ENCODE measurements at regions not wholly inside any gene's neighbourhood (a gene's known extent, or its start where the extent isn't known, plus 50 kb on each side); places are given as distances from the start of the nearest gene placed in this dataset.

DNA sequence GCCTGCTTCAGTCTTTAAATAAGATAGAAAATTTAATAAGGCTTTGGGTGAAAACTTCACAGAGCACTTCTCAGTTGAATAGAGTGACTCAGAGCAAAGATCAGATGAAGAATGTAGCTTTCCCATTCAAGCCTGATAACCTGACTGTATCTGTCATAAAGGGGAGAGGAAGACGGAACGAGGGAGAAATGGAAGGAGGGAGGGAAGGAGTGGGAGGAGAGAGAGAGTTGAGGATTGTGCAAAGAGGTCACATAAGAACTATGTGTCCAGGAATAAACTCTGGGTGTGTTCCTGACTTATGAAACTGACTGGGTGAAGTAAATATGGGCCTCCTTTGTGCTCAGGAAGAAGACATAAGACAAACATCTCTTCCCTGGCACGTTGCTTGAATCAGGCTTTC lies 385.5 kb downstream of the LPIN1 start:
- no peak overlapping the region for H3K27ac ChIP-seq (ENCODE audit: insufficient read depth in 1 of 2, low read depth in 1 of 2, low read length in 2 of 2, poor library complexity in 1 of 2, severe bottlenecking in 2 of 2)
- ChIA-PET POLR2A (no interaction called here), CTCF (interaction anchor here (1.1 kb wide), 1 partner anchor 268 kb away, joined by 4 read pairs; no protein-coding TSS in a partner anchor)
- H3K4me1 ChIP-seq (ENCODE audit: control extremely low read depth in 1 of 4, control insufficient read depth in 4 of 4, insufficient read depth in 4 of 4, low read length in 3 of 4): peaks cover 6 to 15% (median 9%) of the 10 kb centered on the region in 4 experiments
- H3K4me3 ChIP-seq (ENCODE audit: control insufficient read depth in 1 of 7, extremely low read depth in 1 of 7, insufficient read depth in 4 of 7, low read depth in 2 of 7, low read length in 6 of 7): no peak overlapping the region
- 95% methylated on average over 3 of the region's 3 CpGs for WGBS (ENCODE audit: insufficient coverage)
- DNase-seq: no peak
- no peaks in the 10 kb centered on the region for H3K36me3 ChIP-seq (ENCODE audit: control insufficient read depth in 4 of 4, insufficient read depth in 4 of 4, low read length in 3 of 4)
- H3K9me3 ChIP-seq (ENCODE audit: control extremely low read depth in 1 of 5, control insufficient read depth in 4 of 5, insufficient read depth in 2 of 5, low read depth in 1 of 5, low read length in 4 of 5): no peaks in the 10 kb centered on the region
- H3K27me3 ChIP-seq (replicated peaks in 2 of 5; ENCODE audit: control insufficient read depth in 4 of 5, insufficient read depth in 5 of 5, low read length in 4 of 5): no peaks in the 10 kb centered on the region

DNA sequence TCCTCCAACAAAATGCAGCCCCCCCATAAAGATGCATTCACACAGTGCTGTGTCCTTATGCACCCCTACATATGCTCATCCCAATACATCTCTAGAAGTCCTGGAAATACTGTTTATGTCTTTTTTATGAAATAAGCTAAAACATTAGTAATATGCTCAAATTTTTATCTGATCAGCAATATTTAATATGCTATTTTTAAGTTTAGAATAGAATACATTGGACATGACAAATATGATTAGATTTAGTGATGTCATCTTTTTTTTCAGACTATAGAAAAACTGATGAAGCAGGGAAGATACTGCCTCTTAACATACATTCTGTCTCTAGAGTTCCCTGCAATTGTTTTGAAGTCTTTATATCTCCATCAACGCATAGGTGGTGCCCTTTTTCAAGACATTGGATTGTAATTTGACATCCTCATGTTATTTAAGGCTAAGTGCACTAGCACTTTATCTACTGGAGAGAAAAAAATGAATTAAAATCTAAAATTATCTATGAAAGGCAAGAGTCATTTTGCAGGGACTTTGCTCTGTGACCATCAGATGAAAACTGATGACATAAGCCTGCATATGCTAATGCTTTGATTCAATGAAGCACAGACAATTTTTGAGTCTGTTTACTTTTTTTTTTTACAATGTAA lies 395.3 kb downstream of the LPIN1 start:
- CTCF ChIA-PET: interaction anchor here (1.1 kb wide), 1 partner anchor 35 kb away, joined by 3 read pairs; no protein-coding TSS in a partner anchor
- POLR2A ChIA-PET: interaction anchor here (0.7 kb wide), 1 partner anchor 316 kb away, joined by 3 read pairs; no protein-coding TSS in a partner anchor
- no peak overlapping the region for H3K4me3 ChIP-seq (ENCODE audit: control insufficient read depth in 1 of 7, extremely low read depth in 1 of 7, insufficient read depth in 4 of 7, low read depth in 2 of 7, low read length in 6 of 7)
- H3K36me3 ChIP-seq (ENCODE audit: control insufficient read depth in 4 of 4, insufficient read depth in 4 of 4, low read length in 3 of 4): no peaks in the 10 kb centered on the region
- no peaks in the 10 kb centered on the region for H3K4me1 ChIP-seq (ENCODE audit: control extremely low read depth in 1 of 4, control insufficient read depth in 4 of 4, insufficient read depth in 4 of 4, low read length in 3 of 4)
- DNase-seq: no peak
- no peaks in the 10 kb centered on the region for H3K27me3 ChIP-seq (replicated peaks in 2 of 5; ENCODE audit: control insufficient read depth in 4 of 5, insufficient read depth in 5 of 5, low read length in 4 of 5)
- no peaks in the 10 kb centered on the region for H3K9me3 ChIP-seq (ENCODE audit: control extremely low read depth in 1 of 5, control insufficient read depth in 4 of 5, insufficient read depth in 2 of 5, low read depth in 1 of 5, low read length in 4 of 5)
- no peak overlapping the region for H3K27ac ChIP-seq (ENCODE audit: insufficient read depth in 1 of 2, low read depth in 1 of 2, low read length in 2 of 2, poor library complexity in 1 of 2, severe bottlenecking in 2 of 2)
- WGBS (ENCODE audit: insufficient coverage): 100% methylated on average over 1 of the region's 1 CpG

GRCh38 chr2:12151716-12152115 lies 405.3 kb downstream of the LPIN1 start:
- DNase-seq: no peak
- H3K4me1 ChIP-seq (ENCODE audit: control extremely low read depth in 1 of 4, control insufficient read depth in 4 of 4, insufficient read depth in 4 of 4, low read length in 3 of 4): no peaks in the 10 kb centered on the region
- H3K4me3 ChIP-seq (ENCODE audit: control insufficient read depth in 1 of 7, extremely low read depth in 1 of 7, insufficient read depth in 4 of 7, low read depth in 2 of 7, low read length in 6 of 7): no peak overlapping the region
- no peaks in the 10 kb centered on the region for H3K9me3 ChIP-seq (ENCODE audit: control extremely low read depth in 1 of 5, control insufficient read depth in 4 of 5, insufficient read depth in 2 of 5, low read depth in 1 of 5, low read length in 4 of 5)
- H3K27me3 ChIP-seq (replicated peaks in 2 of 5; ENCODE audit: control insufficient read depth in 4 of 5, insufficient read depth in 5 of 5, low read length in 4 of 5): no peaks in the 10 kb centered on the region
- H3K27ac ChIP-seq (ENCODE audit: insufficient read depth in 1 of 2, low read depth in 1 of 2, low read length in 2 of 2, poor library complexity in 1 of 2, severe bottlenecking in 2 of 2): no peak overlapping the region
- H3K36me3 ChIP-seq (ENCODE audit: control insufficient read depth in 4 of 4, insufficient read depth in 4 of 4, low read length in 3 of 4): no peaks in the 10 kb centered on the region
- CTCF ChIA-PET: interaction anchor here (0.9 kb wide), 1 partner anchor 9 kb away, joined by 3 read pairs; no protein-coding TSS in a partner anchor
- POLR2A ChIA-PET: no interaction called here
- WGBS (ENCODE audit: insufficient coverage): 80% methylated on average over 1 of the region's 6 CpGs

DNA sequence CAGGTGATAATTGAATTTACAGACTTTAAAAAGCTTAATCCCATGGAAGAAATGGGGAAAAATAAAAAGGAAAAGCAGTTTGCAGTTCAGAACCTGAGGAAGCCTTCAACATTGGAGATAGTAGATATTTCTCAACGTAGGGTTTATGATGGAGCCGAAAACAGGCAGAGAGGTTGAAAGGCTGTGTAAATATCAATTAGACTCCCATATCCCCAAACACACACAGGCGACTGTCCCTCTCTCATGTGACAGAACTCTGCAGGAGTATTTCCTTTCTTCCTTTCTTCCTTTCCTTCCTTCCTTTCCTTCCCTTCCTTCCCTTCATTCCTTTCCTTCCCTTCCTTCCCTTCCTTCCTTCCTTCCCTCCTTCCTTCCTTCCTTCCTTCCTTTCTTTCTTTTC lies 406.5 kb downstream of the LPIN1 start:
- Histone ChIP-seq H3K4me1 (ENCODE audit: control extremely low read depth in 1 of 4, control insufficient read depth in 4 of 4, insufficient read depth in 4 of 4, low read length in 3 of 4) (no peaks in the 10 kb centered on the region), H3K9me3 (ENCODE audit: control extremely low read depth in 1 of 5, control insufficient read depth in 4 of 5, insufficient read depth in 2 of 5, low read depth in 1 of 5, low read length in 4 of 5) (no peaks in the 10 kb centered on the region), H3K27me3 (replicated peaks in 2 of 5; ENCODE audit: control insufficient read depth in 4 of 5, insufficient read depth in 5 of 5, low read length in 4 of 5) (no peaks in the 10 kb centered on the region), H3K27ac (ENCODE audit: insufficient read depth in 1 of 2, low read depth in 1 of 2, low read length in 2 of 2, poor library complexity in 1 of 2, severe bottlenecking in 2 of 2) (no peak overlapping the region), H3K36me3 (ENCODE audit: control insufficient read depth in 4 of 4, insufficient read depth in 4 of 4, low read length in 3 of 4) (no peaks in the 10 kb centered on the region), H3K4me3 (ENCODE audit: control insufficient read depth in 1 of 7, extremely low read depth in 1 of 7, insufficient read depth in 4 of 7, low read depth in 2 of 7, low read length in 6 of 7) (no peak overlapping the region)
- POLR2A ChIA-PET: no interaction called here
- CTCF ChIA-PET: interaction anchor here (1.3 kb wide), 1 partner anchor 11 kb away, joined by 3 read pairs; no protein-coding TSS in a partner anchor
- no peak for DNase-seq
- WGBS (ENCODE audit: insufficient coverage): 100% methylated on average over 1 of the region's 3 CpGs

DNA sequence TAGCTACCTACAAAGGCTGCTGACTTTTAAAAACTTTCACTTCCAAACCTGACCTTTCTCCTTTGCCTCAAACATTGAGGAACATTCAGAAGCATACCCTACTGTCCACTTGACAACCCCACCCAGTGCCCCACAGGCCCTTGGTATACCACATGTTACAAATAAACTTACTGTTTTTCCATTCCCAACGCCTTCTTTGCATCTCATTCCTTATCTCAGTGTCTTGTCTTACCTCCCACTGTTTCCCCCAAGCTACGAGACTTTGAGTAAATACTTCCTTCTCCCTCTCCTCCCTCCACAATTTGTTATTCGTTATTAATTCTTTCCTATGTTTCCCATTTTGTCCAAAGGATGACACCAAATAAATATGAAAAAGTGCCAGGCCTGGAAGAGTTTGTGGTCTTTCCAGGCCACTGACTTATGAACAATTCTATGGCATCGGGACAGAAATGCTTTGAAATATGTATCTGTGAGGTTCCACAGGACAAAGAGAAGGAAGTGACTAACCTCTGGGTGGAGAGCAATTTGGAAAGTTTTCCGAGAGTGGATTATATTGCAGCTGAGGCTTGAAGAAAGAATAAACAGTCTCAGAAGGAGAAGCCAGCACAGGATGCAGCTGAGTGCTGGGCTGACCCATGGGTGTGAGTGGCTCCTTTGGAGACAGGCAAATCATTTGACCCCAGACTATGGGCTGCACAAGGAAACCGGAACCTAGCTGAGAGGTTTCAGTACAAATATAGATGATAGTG lies 409.0 kb downstream of the LPIN1 start:
- Histone ChIP-seq H3K36me3 (ENCODE audit: control insufficient read depth in 4 of 4, insufficient read depth in 4 of 4, low read length in 3 of 4) (no peaks in the 10 kb centered on the region), H3K9me3 (ENCODE audit: control extremely low read depth in 1 of 5, control insufficient read depth in 4 of 5, insufficient read depth in 2 of 5, low read depth in 1 of 5, low read length in 4 of 5) (peaks cover 0 to 3% (median 0%) of the 10 kb centered on the region in 5 experiments), H3K27ac (ENCODE audit: insufficient read depth in 1 of 2, low read depth in 1 of 2, low read length in 2 of 2, poor library complexity in 1 of 2, severe bottlenecking in 2 of 2) (no peak overlapping the region), H3K4me3 (ENCODE audit: control insufficient read depth in 1 of 7, extremely low read depth in 1 of 7, insufficient read depth in 4 of 7, low read depth in 2 of 7, low read length in 6 of 7) (no peak overlapping the region), H3K4me1 (ENCODE audit: control extremely low read depth in 1 of 4, control insufficient read depth in 4 of 4, insufficient read depth in 4 of 4, low read length in 3 of 4) (no peaks in the 10 kb centered on the region), H3K27me3 (replicated peaks in 2 of 5; ENCODE audit: control insufficient read depth in 4 of 5, insufficient read depth in 5 of 5, low read length in 4 of 5) (no peaks in the 10 kb centered on the region)
- CTCF ChIA-PET: interaction anchor here (1.9 kb wide), 1 partner anchor 11 kb away, joined by 6 read pairs; no protein-coding TSS in a partner anchor
- POLR2A ChIA-PET: no interaction called here
- DNase-seq: no peak
- WGBS (ENCODE audit: insufficient coverage): 92% methylated on average over 5 of the region's 6 CpGs

- H3K4me3 ChIP-seq (ENCODE audit: control insufficient read depth in 1 of 7, extremely low read depth in 1 of 7, insufficient read depth in 4 of 7, low read depth in 2 of 7, low read length in 6 of 7): no peak overlapping the region
- no peaks in the 10 kb centered on the region for H3K36me3 ChIP-seq (ENCODE audit: control insufficient read depth in 4 of 4, insufficient read depth in 4 of 4, low read length in 3 of 4)
- POLR2A ChIA-PET: no interaction called here
- DNase-seq: no peak
- H3K27me3 ChIP-seq (replicated peaks in 2 of 5; ENCODE audit: control insufficient read depth in 4 of 5, insufficient read depth in 5 of 5, low read length in 4 of 5): no peaks in the 10 kb centered on the region
- no peak overlapping the region for H3K27ac ChIP-seq (ENCODE audit: insufficient read depth in 1 of 2, low read depth in 1 of 2, low read length in 2 of 2, poor library complexity in 1 of 2, severe bottlenecking in 2 of 2)
- no peaks in the 10 kb centered on the region for H3K4me1 ChIP-seq (ENCODE audit: control extremely low read depth in 1 of 4, control insufficient read depth in 4 of 4, insufficient read depth in 4 of 4, low read length in 3 of 4)
- no CpG with 5 or more reads among the region's 4 CpGs for WGBS (ENCODE audit: insufficient coverage)
- H3K9me3 ChIP-seq (ENCODE audit: control extremely low read depth in 1 of 5, control insufficient read depth in 4 of 5, insufficient read depth in 2 of 5, low read depth in 1 of 5, low read length in 4 of 5): peaks cover 0 to 3% (median 0%) of the 10 kb centered on the region in 5 experiments
- CTCF ChIA-PET: interaction anchor here (1.9 kb wide), 1 partner anchor 10 kb away, joined by 6 read pairs; no protein-coding TSS in a partner anchor
Observed at GRCh38 chr2:12156349-12156748, 409.9 kb downstream of the LPIN1 start.

GRCh38 chr2:12161085-12161484 lies 414.7 kb downstream of the LPIN1 start:
- no peak overlapping the region for H3K27ac ChIP-seq (ENCODE audit: insufficient read depth in 1 of 2, low read depth in 1 of 2, low read length in 2 of 2, poor library complexity in 1 of 2, severe bottlenecking in 2 of 2)
- peaks cover 0 to 3% (median 0%) of the 10 kb centered on the region in 5 experiments for H3K9me3 ChIP-seq (ENCODE audit: control extremely low read depth in 1 of 5, control insufficient read depth in 4 of 5, insufficient read depth in 2 of 5, low read depth in 1 of 5, low read length in 4 of 5)
- DNase-seq: no peak
- H3K4me3 ChIP-seq (ENCODE audit: control insufficient read depth in 1 of 7, extremely low read depth in 1 of 7, insufficient read depth in 4 of 7, low read depth in 2 of 7, low read length in 6 of 7): no peak overlapping the region
- H3K27me3 ChIP-seq (replicated peaks in 2 of 5; ENCODE audit: control insufficient read depth in 4 of 5, insufficient read depth in 5 of 5, low read length in 4 of 5): no peaks in the 10 kb centered on the region
- no peaks in the 10 kb centered on the region for H3K4me1 ChIP-seq (ENCODE audit: control extremely low read depth in 1 of 4, control insufficient read depth in 4 of 4, insufficient read depth in 4 of 4, low read length in 3 of 4)
- WGBS (ENCODE audit: insufficient coverage): no CpG with 5 or more reads among the region's 1 CpG
- CTCF ChIA-PET: interaction anchor here (0.9 kb wide), 2 partner anchors 8 to 9 kb away, joined by 3 to 4 read pairs; no protein-coding TSS in a partner anchor
- POLR2A ChIA-PET: no interaction called here
- no peaks in the 10 kb centered on the region for H3K36me3 ChIP-seq (ENCODE audit: control insufficient read depth in 4 of 4, insufficient read depth in 4 of 4, low read length in 3 of 4)

Data from common myeloid progenitor, CD34-positive (primary cell).